Gastrocnemius medialis (tissue), 4 donors: ENCODE measurements at regions not wholly inside any gene's neighbourhood (a gene's known extent, or its start where the extent isn't known, plus 50 kb on each side); places are given as distances from the start of the nearest gene placed in this dataset.

Source experiments
- ATAC-seq, 2 donors: fragments of 150-250 bp; one replicate each; pipeline ENCODE4 v1.9.1; 2016
- DNase-seq, 2 donors: peaks; one replicate each; pipeline ENCODE4 v3.0.0-alpha.2; 2019
- H3K27ac ChIP-seq, 4 donors: fragments of 200-600 bp; sonication (generic); 1 replicate in 1 of 4; 2 replicates in 3 of 4; pipeline ENCODE4 v1.5.1; 2016 to 2018; ENCODE audit warnings: mild to moderate bottlenecking in 2 of 4, moderate library complexity in 1 of 4
- H3K27me3 ChIP-seq, 3 donors: fragments of 200-600 bp; sonication (generic) in 2 of 3; 1 replicate in 1 of 3; 2 replicates in 2 of 3; pipeline versions ENCODE4 v1.5.1 to v1.6.0; 2016 to 2019; ENCODE audit warnings: mild to moderate bottlenecking in 1 of 3, moderate library complexity in 1 of 3
- H3K36me3 ChIP-seq, 2 donors: fragments of 200-600 bp; sonication (generic) in 1 of 2; one replicate each; pipeline ENCODE4 v1.5.1; 2017 to 2018
- H3K4me1 ChIP-seq, 2 donors: fragments of 200-600 bp; sonication (generic) in 1 of 2; one replicate each; pipeline ENCODE4 v1.5.1; 2016 to 2017; ENCODE audit warnings: mild to moderate bottlenecking in 2 of 2
- H3K4me3 ChIP-seq, 4 donors: fragments of 200-600 bp; sonication (generic) in 3 of 4; 1 replicate in 1 of 4; 2 replicates in 3 of 4; pipeline ENCODE4 v1.5.1; 2016 to 2019; ENCODE audit warnings: mild to moderate bottlenecking in 2 of 4
- H3K9me3 ChIP-seq, 3 donors: fragments of 200-600 bp; sonication (generic) in 2 of 3; 1 replicate in 1 of 3; 2 replicates in 2 of 3; pipeline ENCODE4 v1.5.1; 2016 to 2019
- CTCF ChIP-seq, 5 experiments: fragments of 450-650 bp in 3 of 5; fragments of 200-600 bp in 2 of 5; sonication (generic) in 2 of 5; IDR thresholded peaks in 4 of 5; conservative IDR thresholded peaks in 1 of 5; 1 replicate in 4 of 5; 2 replicates in 1 of 5; pipeline ENCODE4 v1.5.1; 2016 to 2019; ENCODE audit warnings: antibody characterized with exemption in 5 of 5, mild to moderate bottlenecking in 3 of 5, moderate library complexity in 3 of 5
- POLR2A ChIP-seq, 2 donors: fragments of 450-650 bp; IDR thresholded peaks; one replicate each; pipeline ENCODE4 v1.6.1; 2017; ENCODE audit warnings: antibody characterized with exemption in 2 of 2, mild to moderate bottlenecking in 2 of 2, moderate library complexity in 2 of 2
- in situ Hi-C, 4 donors: fragments of 200-750 bp; cut with MboI; loops; one replicate each; pipeline versions ENCODE4 v1.15.0 to v1.8.0; 2017; ENCODE audit warnings: low sequenced_read_pairs in 4 of 4
- intact Hi-C: fragments of 100-400 bp; cut with DNase I; formaldehyde crosslinking; loops from one replicate; pipeline ENCODE4 v1.15.1; 2023; ENCODE audit warnings: low total_unique reads

DNA sequence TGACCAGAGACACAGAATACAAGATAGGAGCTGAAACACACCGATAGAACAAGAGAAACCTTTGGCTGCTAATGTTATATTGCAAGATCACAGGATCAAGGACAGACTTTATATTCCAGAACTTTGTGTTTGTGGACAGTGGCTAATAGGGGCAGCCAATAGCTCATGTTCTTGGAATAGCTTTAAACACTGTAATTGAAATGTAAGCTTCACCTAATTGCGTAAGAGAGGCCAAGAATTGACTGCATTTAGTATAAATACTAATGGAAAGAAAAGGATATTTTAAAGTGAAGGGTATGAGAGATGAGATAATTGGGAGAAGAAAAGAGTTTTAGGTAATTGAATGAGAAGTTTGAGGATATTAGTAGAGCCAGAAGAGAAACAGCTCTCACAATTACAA, 758.8 kb downstream of the CDH11 start:
- H3K4me1 ChIP-seq: no peaks in the 10 kb centered on the region
- no peak overlapping the region for H3K27ac ChIP-seq
- no peaks in the 10 kb centered on the region for H3K36me3 ChIP-seq
- no peak for ATAC-seq
- H3K9me3 ChIP-seq: no peaks in the 10 kb centered on the region
- intact Hi-C loops (no loop called here), in situ Hi-C loops (no loop called here)
- DNase-seq: no peak
- H3K4me3 ChIP-seq: no peak overlapping the region
- H3K27me3 ChIP-seq: no peaks in the 10 kb centered on the region
- TF ChIP-seq POLR2A (IDR thresholded peaks at IDR 0.05): no peak
- no peak for TF ChIP-seq CTCF (IDR thresholded peaks at IDR 0.05 in 4 of 5, conservative IDR thresholded peaks at IDR 0.05 in 1 of 5)

GRCh38 chr16:64362193-64362592, 759.7 kb downstream of the CDH11 start:
- intact Hi-C loops (no loop called here), in situ Hi-C loops (no loop called here)
- Histone ChIP-seq H3K9me3 (no peaks in the 10 kb centered on the region), H3K27ac (no peak overlapping the region), H3K4me3 (no peak overlapping the region), H3K27me3 (no peaks in the 10 kb centered on the region), H3K4me1 (no peaks in the 10 kb centered on the region), H3K36me3 (no peaks in the 10 kb centered on the region)
- no peak for ATAC-seq
- TF ChIP-seq CTCF (IDR thresholded peaks at IDR 0.05 in 4 of 5, conservative IDR thresholded peaks at IDR 0.05 in 1 of 5) (no peak), POLR2A (IDR thresholded peaks at IDR 0.05) (no peak)
- DNase-seq: no peak

GRCh38 chr16:64361753-64362152, 760.1 kb downstream of the CDH11 start:
- in situ Hi-C loops (no loop called here), intact Hi-C loops (no loop called here)
- ATAC-seq (no peak), DNase-seq (no peak)
- Histone ChIP-seq H3K27me3 (no peaks in the 10 kb centered on the region), H3K36me3 (no peaks in the 10 kb centered on the region), H3K27ac (no peak overlapping the region), H3K9me3 (no peaks in the 10 kb centered on the region), H3K4me3 (no peak overlapping the region), H3K4me1 (no peaks in the 10 kb centered on the region)
- TF ChIP-seq POLR2A (IDR thresholded peaks at IDR 0.05): no peak
- no peak for TF ChIP-seq CTCF (IDR thresholded peaks at IDR 0.05 in 4 of 5, conservative IDR thresholded peaks at IDR 0.05 in 1 of 5)

- Histone ChIP-seq H3K4me3 (no peak overlapping the region), H3K9me3 (no peaks in the 10 kb centered on the region), H3K27me3 (no peaks in the 10 kb centered on the region), H3K36me3 (no peaks in the 10 kb centered on the region), H3K27ac (no peak overlapping the region), H3K4me1 (no peaks in the 10 kb centered on the region)
- intact Hi-C loops (no loop called here), in situ Hi-C loops (no loop called here)
- TF ChIP-seq CTCF (IDR thresholded peaks at IDR 0.05 in 4 of 5, conservative IDR thresholded peaks at IDR 0.05 in 1 of 5) (no peak), POLR2A (IDR thresholded peaks at IDR 0.05) (no peak)
- ATAC-seq (no peak), DNase-seq (no peak)
Observed at GRCh38 chr16:64358291-64358690, 763.6 kb downstream of the CDH11 start.

DNA sequence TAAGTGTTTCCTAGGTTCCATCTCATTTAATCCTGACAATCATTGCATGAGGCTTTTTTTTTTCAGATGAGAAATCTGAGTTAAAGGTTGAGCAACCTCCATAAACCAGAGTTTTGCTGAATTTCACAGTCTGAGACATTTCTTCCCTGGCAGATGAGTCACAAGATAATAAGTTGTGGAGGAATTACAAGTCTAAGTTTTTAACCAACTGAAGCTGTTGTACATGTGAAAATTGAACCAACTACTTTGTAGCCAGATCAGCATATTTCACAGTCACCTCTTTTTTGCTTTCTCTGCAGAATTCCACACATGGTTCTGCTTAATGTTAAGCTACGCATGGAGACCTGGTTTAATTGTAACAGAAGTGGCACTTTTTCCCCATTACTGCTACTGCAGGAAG, 765.6 kb downstream of the CDH11 start:
- TF ChIP-seq POLR2A (IDR thresholded peaks at IDR 0.05): no peak
- H3K27ac ChIP-seq: no peak overlapping the region
- no peak for ATAC-seq
- no peaks in the 10 kb centered on the region for H3K36me3 ChIP-seq
- H3K4me1 ChIP-seq: no peaks in the 10 kb centered on the region
- H3K9me3 ChIP-seq: no peaks in the 10 kb centered on the region
- DNase-seq: no peak
- in situ Hi-C loops (no loop called here), intact Hi-C loops (no loop called here)
- no peaks in the 10 kb centered on the region for H3K27me3 ChIP-seq
- no peak overlapping the region for H3K4me3 ChIP-seq
